SU-DHL-6 (cell line): ENCODE measurements at regions not wholly inside any gene's neighbourhood (a gene's known extent, or its start where the extent isn't known, plus 50 kb on each side); places are given as distances from the start of the nearest gene placed in this dataset.

Source experiments
- CTCF ChIP-seq: fragments of 200-600 bp; sonication (generic); IDR thresholded peaks from one replicate; pipeline ENCODE4 v1.5.1; 2017; ENCODE audit warnings: antibody characterized with exemption, mild to moderate bottlenecking, low read length, moderate library complexity; ENCODE audit not compliant: insufficient read depth, poor library complexity, severe bottlenecking
- EZH2phosphoT487 ChIP-seq: fragments of 200-600 bp; sonication (generic), shearing (Covaris generic); conservative IDR thresholded peaks from 2 replicates; pipeline ENCODE4 v1.6.1; 2018; ENCODE audit warnings: mild to moderate bottlenecking, antibody characterized with exemption, low read length, moderate library complexity, mixed read lengths

GRCh38 chr20:24337069-24337468, 132.4 kb upstream of the SYNDIG1 start:
- no peak for TF ChIP-seq CTCF
- no peak for TF ChIP-seq EZH2phosphoT487
